Body of pancreas (tissue), 4 donors: ENCODE measurements at regions not wholly inside any gene's neighbourhood (a gene's known extent, or its start where the extent isn't known, plus 50 kb on each side); places are given as distances from the start of the nearest gene placed in this dataset.

Experiments used
- CTCF ChIP-seq, 7 experiments: fragments of 450-650 bp in 4 of 7; fragments of 200-600 bp in 3 of 7; sonication (generic) in 3 of 7; IDR thresholded peaks; one replicate each; pipeline ENCODE4 v1.5.1; 2016 to 2019; ENCODE audit warnings: antibody characterized with exemption in 7 of 7
- POLR2A ChIP-seq, 3 donors: fragments of 450-650 bp; IDR thresholded peaks; one replicate each; pipeline ENCODE4 v1.6.1; 2016; ENCODE audit warnings: antibody characterized with exemption in 3 of 3, mild to moderate bottlenecking in 2 of 3

GRCh38 chr11:13120691-13121090, 111.6 kb downstream of the RASSF10 start:
- TF ChIP-seq CTCF (IDR thresholded peaks at IDR 0.05), result no peak
- TF ChIP-seq POLR2A (IDR thresholded peaks at IDR 0.05), result no peak
